GM12873 (cell line): ENCODE measurements at regions not wholly inside any gene's neighbourhood (a gene's known extent, or its start where the extent isn't known, plus 50 kb on each side); places are given as distances from the start of the nearest gene placed in this dataset.

Experiments used
- CTCF ChIP-seq: IDR thresholded peaks from 2 replicates; pipeline ENCODE4 v1.5.1; 2012; ENCODE audit warnings: low read depth, mild to moderate bottlenecking, moderate library complexity, low read length, control low read depth; ENCODE audit not compliant: insufficient read depth; ENCODE audit errors: missing control alignments

- no peak for TF ChIP-seq CTCF
These were observed 201.8 kb upstream of the VCX start for GRCh38 chrX:7641141-7641540.

- no peak for TF ChIP-seq CTCF
These were observed 202.6 kb upstream of the VCX start for GRCh38 chrX:7640392-7640791.

GRCh38 chrX:7638078-7638710 lies 204.8 kb upstream of the VCX start:
- no peak for TF ChIP-seq CTCF

GRCh38 chrX:7637066-7637465 lies 205.9 kb upstream of the VCX start:
- TF ChIP-seq CTCF, result no peak

GRCh38 chrX:7635604-7636003 lies 207.4 kb upstream of the VCX start:
- no peak for TF ChIP-seq CTCF

- no peak for TF ChIP-seq CTCF
These were observed 222.4 kb upstream of the VCX start for GRCh38 chrX:7620560-7620959.

- TF ChIP-seq CTCF, result no peak
These were observed 225.0 kb upstream of the VCX start for GRCh38 chrX:7617994-7618393.
